Neuronal stem cell (in vitro differentiated cells): ENCODE measurements at regions not wholly inside any gene's neighbourhood (a gene's known extent, or its start where the extent isn't known, plus 50 kb on each side); places are given as distances from the start of the nearest gene placed in this dataset.
"Not testable (repeated sequence)": the region's sequence is repeated elsewhere in the genome, so short reads cannot be mapped to it uniquely, and the experiment has no call there.

Experiments used
- DNase-seq: peaks from one replicate; pipeline ENCODE4 v3.0.0-alpha.2; 2013; ENCODE audit warnings: low spot score
- H2AFZ ChIP-seq: one replicate; pipeline ENCODE4 v1.6.1; 2013; ENCODE audit warnings: mild to moderate bottlenecking, low read length, inconsistent platforms
- H2AK5ac ChIP-seq: 2 replicates; pipeline ENCODE4 v1.6.1; 2013; ENCODE audit warnings: low read depth, mild to moderate bottlenecking, inconsistent platforms, low read length, moderate library complexity, mixed read lengths
- H2BK120ac ChIP-seq: 2 replicates; pipeline ENCODE4 v1.6.1; 2013; ENCODE audit warnings: low read depth, mild to moderate bottlenecking, inconsistent platforms, low read length, moderate library complexity, mixed read lengths
- H2BK12ac ChIP-seq: one replicate; pipeline ENCODE4 v1.6.1; 2013; ENCODE audit warnings: low read length, inconsistent platforms
- H2BK15ac ChIP-seq: 2 replicates; pipeline ENCODE4 v1.6.1; 2013; ENCODE audit warnings: mild to moderate bottlenecking, low read length, inconsistent platforms, mixed read lengths
- H2BK5ac ChIP-seq: one replicate; pipeline ENCODE4 v1.6.1; 2013; ENCODE audit warnings: inconsistent platforms, mild to moderate bottlenecking, low read length, moderate library complexity
- H3K14ac ChIP-seq: one replicate; pipeline ENCODE4 v1.6.1; 2013; ENCODE audit warnings: low read length, inconsistent platforms
- H3K18ac ChIP-seq: 2 replicates; pipeline ENCODE4 v1.6.1; 2013; ENCODE audit warnings: low read length, inconsistent platforms
- H3K23ac ChIP-seq: 2 replicates; pipeline ENCODE4 v1.6.1; 2013; ENCODE audit warnings: low read depth, mild to moderate bottlenecking, mixed read lengths, low read length, inconsistent platforms; ENCODE audit not compliant: poor library complexity
- H3K27ac ChIP-seq: replicated peaks from 3 replicates; pipeline ENCODE4 v1.5.1; 2013; ENCODE audit warnings: low read length, inconsistent platforms
- H3K27me3 ChIP-seq, 3 experiments: 2 replicates each; pipeline ENCODE4 v1.6.1; 2013; ENCODE audit warnings: low read length in 3 of 3, mild to moderate bottlenecking in 2 of 3, inconsistent platforms in 1 of 3, low read depth in 1 of 3, mixed read lengths in 1 of 3, moderate library complexity in 1 of 3; ENCODE audit not compliant: control insufficient read depth in 3 of 3, insufficient read depth in 3 of 3
- H3K36me3 ChIP-seq, 2 donors: replicated peaks in 1 of 2; 2 replicates each; pipeline ENCODE4 v1.6.1; 2013; ENCODE audit warnings: low read length in 2 of 2; ENCODE audit not compliant: control insufficient read depth in 2 of 2, insufficient read depth in 2 of 2
- H3K4ac ChIP-seq: 2 replicates; pipeline ENCODE4 v1.6.1; 2013; ENCODE audit warnings: inconsistent platforms, mild to moderate bottlenecking, low read length, moderate library complexity
- H3K4me1 ChIP-seq, 2 donors: 1 replicate in 1 of 2; 2 replicates in 1 of 2; pipeline ENCODE4 v1.6.1; 2013; ENCODE audit warnings: low read length in 2 of 2, low read depth in 1 of 2; ENCODE audit not compliant: control insufficient read depth in 2 of 2, insufficient read depth in 1 of 2
- H3K4me2 ChIP-seq: one replicate; pipeline ENCODE4 v1.6.1; 2013; ENCODE audit warnings: mild to moderate bottlenecking, low read length, inconsistent platforms; ENCODE audit not compliant: insufficient read depth, poor library complexity, severe bottlenecking
- H3K4me3 ChIP-seq, 2 donors: 2 replicates each; pipeline ENCODE4 v1.5.1; 2013; ENCODE audit warnings: low read length in 2 of 2, mild to moderate bottlenecking in 2 of 2, inconsistent platforms in 1 of 2, moderate library complexity in 1 of 2
- H3K79me1 ChIP-seq: one replicate; pipeline ENCODE4 v1.6.1; 2013; ENCODE audit warnings: low read depth, mild to moderate bottlenecking, inconsistent platforms, low read length, moderate library complexity
- H3K9ac ChIP-seq: one replicate; pipeline ENCODE4 v1.6.1; 2013; ENCODE audit warnings: mild to moderate bottlenecking, low read depth, low read length, inconsistent platforms; ENCODE audit not compliant: poor library complexity
- H3K9me3 ChIP-seq, 2 donors: replicated peaks in 1 of 2; 2 replicates each; pipeline versions ENCODE3 to v1.6.1; 2013; ENCODE audit warnings: low read length in 2 of 2, mild to moderate bottlenecking in 2 of 2, inconsistent platforms in 1 of 2, low read depth in 1 of 2, mixed read lengths in 1 of 2, moderate library complexity in 1 of 2; ENCODE audit not compliant: control insufficient read depth in 2 of 2, insufficient read depth in 1 of 2
- H4K8ac ChIP-seq: one replicate; pipeline ENCODE4 v1.6.1; 2013; ENCODE audit warnings: low read depth, mild to moderate bottlenecking, inconsistent platforms, low read length, moderate library complexity
- H4K91ac ChIP-seq: one replicate; pipeline ENCODE4 v1.6.1; 2013; ENCODE audit warnings: low read length, low read depth, mild to moderate bottlenecking, inconsistent platforms; ENCODE audit not compliant: poor library complexity
- WGBS, 2 donors: extraction: QIAGEN DNeasy Blood & Tissue Kit; methylation state at CpG; one replicate each; pipeline ENCODE4 v1.1.7; 2013; ENCODE audit warnings: missing lambda C conversion rate in 2 of 2, mixed read lengths in 1 of 2; ENCODE audit not compliant: insufficient read length in 2 of 2, insufficient replicate concordance in 1 of 2; ENCODE audit errors: extremely low coverage in 2 of 2; 5-methylcytosine and 5-hydroxymethylcytosine counted together

DNA sequence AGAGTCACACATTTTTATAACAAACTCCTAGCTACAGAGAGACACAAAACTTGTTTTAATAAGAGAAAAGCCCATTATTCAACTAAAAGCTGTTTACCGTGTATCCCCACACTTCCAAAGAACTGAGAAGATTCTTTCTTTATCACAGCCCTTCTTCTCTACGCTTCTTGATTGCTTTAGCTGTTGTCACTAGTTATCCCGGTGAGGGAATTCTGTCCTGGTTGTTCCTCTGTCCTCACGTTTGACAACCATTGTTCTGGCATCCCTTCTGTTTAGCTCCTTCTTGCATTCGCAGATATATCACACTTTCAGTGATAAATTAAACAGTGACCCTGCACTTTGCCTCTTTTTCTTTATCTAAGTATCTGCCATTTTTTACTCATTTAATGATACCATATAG is 1035.1 kb upstream of the PCDH20 start:
- Histone ChIP-seq H2AFZ (peak overlapping the region; percentile 8), H3K4ac (no peak overlapping the region), H2BK12ac (no peak overlapping the region), H3K4me2 (no peak overlapping the region), H3K4me1 (no peaks in the 10 kb centered on the region), H4K91ac (no peak overlapping the region), H3K36me3 (no peaks in the 10 kb centered on the region), H3K79me1 (no peaks in the 10 kb centered on the region), H3K27me3 (no peaks in the 10 kb centered on the region), H3K4me3 (no peak overlapping the region), H2BK120ac (no peak overlapping the region), H2AK5ac (no peak overlapping the region), H2BK15ac (no peak overlapping the region), H3K23ac (no peak overlapping the region), H2BK5ac (no peak overlapping the region), H4K8ac (no peak overlapping the region), H3K18ac (no peak overlapping the region), H3K9me3 (no peaks in the 10 kb centered on the region), H3K27ac (no peak overlapping the region), H3K14ac (no peak overlapping the region), H3K9ac (no peak overlapping the region)
- DNase-seq = no peak
- WGBS, 2 donors = no CpG with 5 or more reads among the region's 5 CpGs

DNA sequence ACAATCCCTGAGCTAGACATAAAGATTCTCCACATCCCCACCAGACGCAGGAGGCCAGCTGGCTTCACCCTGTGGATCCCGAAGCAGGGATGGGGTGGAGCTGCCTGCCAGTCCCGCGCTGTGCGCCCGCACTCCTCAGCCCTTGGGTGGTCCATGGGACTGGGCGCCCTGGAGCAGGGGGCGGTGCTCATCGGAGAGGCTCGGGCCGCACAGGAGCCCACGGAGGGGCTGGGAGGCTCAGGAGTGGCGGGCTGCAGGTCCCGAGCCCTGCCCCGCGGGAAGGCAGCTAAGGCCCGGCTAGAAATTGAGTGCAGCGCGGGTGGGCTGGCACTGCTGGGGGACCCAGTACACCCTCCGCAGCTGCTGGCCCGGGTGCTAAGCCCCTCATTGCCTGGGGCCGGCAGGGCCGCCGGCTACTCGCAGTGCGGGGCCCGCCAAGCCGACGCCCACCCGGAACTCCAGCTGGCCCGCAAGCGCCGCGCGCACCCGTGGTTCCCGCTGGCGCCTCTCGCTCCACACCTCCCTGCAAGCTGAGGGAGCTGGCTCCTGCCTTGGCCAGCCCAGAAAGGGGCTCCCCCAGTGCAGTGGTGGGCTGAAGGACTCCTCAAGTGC is 1032.2 kb upstream of the PCDH20 start:
- not testable (repeated sequence) for H3K14ac ChIP-seq, H2BK120ac ChIP-seq, H4K8ac ChIP-seq, H3K27me3 ChIP-seq, H2AK5ac ChIP-seq, H3K79me1 ChIP-seq, H2BK15ac ChIP-seq, H4K91ac ChIP-seq, H3K36me3 ChIP-seq, H2AFZ ChIP-seq, H2BK5ac ChIP-seq, H3K4me1 ChIP-seq, H3K27ac ChIP-seq, H2BK12ac ChIP-seq, H3K4me3 ChIP-seq, DNase-seq, H3K9me3 ChIP-seq, H3K4me2 ChIP-seq, H3K9ac ChIP-seq, H3K23ac ChIP-seq, H3K18ac ChIP-seq, H3K4ac ChIP-seq
- WGBS, 2 donors = no CpG with 5 or more reads among the region's 39 CpGs

DNA sequence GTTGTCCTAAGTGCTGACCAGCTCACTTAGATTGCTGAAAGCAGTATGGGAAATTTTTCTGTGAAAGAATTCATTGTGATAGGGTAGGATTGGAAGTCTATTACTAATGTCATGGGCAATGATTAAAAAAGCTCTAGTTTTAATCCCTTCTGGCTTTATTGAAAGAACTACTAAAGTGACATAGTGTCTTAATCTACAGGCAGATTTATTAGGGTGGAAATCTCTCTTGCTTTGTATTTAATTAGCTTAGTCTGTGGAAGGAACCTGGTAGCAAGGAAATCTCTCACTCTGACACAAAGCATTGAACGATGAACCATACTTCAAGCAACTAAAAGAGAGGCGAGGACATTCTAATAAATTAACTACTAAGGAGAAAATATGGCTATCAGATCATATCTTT is 1029.2 kb upstream of the PCDH20 start:
- no peak overlapping the region for H2AFZ ChIP-seq
- no peak overlapping the region for H4K91ac ChIP-seq
- no peak overlapping the region for H2BK120ac ChIP-seq
- no peak overlapping the region for H3K18ac ChIP-seq
- H2BK12ac ChIP-seq = no peak overlapping the region
- no peak overlapping the region for H3K4ac ChIP-seq
- H2BK5ac ChIP-seq = no peak overlapping the region
- H3K4me3 ChIP-seq = no peak overlapping the region
- no peaks in the 10 kb centered on the region for H3K79me1 ChIP-seq
- no peak overlapping the region for H2AK5ac ChIP-seq
- no peak overlapping the region for H3K9ac ChIP-seq
- H3K14ac ChIP-seq = no peak overlapping the region
- H3K4me1 ChIP-seq = no peaks in the 10 kb centered on the region
- no CpG with 5 or more reads among the region's 2 CpGs for WGBS, 2 donors
- no peak for DNase-seq
- H3K27ac ChIP-seq = no peak overlapping the region
- no peaks in the 10 kb centered on the region for H3K9me3 ChIP-seq
- H3K23ac ChIP-seq = no peak overlapping the region
- no peak overlapping the region for H4K8ac ChIP-seq
- no peaks in the 10 kb centered on the region for H3K36me3 ChIP-seq
- H3K4me2 ChIP-seq = no peak overlapping the region
- H3K27me3 ChIP-seq = no peaks in the 10 kb centered on the region
- H2BK15ac ChIP-seq = no peak overlapping the region

DNA sequence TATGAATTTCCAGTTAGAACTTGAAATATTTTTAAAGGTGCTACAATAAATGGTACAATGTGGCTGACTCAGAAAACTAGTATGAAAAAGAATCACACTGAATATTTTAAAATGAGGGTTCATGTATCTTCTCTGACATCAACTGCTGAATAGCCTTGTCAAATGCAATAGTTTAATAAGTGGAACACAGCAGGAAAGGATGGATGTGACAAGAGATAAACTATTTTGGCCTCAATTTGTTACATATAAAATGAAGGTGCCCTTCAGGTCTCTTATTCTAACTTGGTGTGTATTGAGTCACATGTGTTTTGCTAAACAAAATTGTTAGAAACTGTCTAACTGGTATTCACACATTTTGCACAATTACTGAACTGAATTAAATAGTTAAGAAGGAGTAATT is 1018.4 kb upstream of the PCDH20 start:
- no peak for DNase-seq
- Histone ChIP-seq H3K27ac (no peak overlapping the region), H3K4ac (no peak overlapping the region), H3K23ac (no peak overlapping the region), H3K9ac (no peak overlapping the region), H2BK120ac (no peak overlapping the region), H3K4me3 (no peak overlapping the region), H2AK5ac (no peak overlapping the region), H3K4me1 (no peaks in the 10 kb centered on the region), H2BK12ac (no peak overlapping the region), H3K14ac (no peak overlapping the region), H2BK15ac (no peak overlapping the region), H3K18ac (no peak overlapping the region), H4K8ac (no peak overlapping the region), H2AFZ (no peak overlapping the region), H4K91ac (no peak overlapping the region), H2BK5ac (no peak overlapping the region), H3K9me3 (no peaks in the 10 kb centered on the region), H3K27me3 (no peaks in the 10 kb centered on the region), H3K4me2 (no peak overlapping the region), H3K36me3 (no peaks in the 10 kb centered on the region), H3K79me1 (no peaks in the 10 kb centered on the region)
